OCI-LY3 (cell line): ENCODE measurements at regions not wholly inside any gene's neighbourhood (a gene's known extent, or its start where the extent isn't known, plus 50 kb on each side); places are given as distances from the start of the nearest gene placed in this dataset.

ENCODE experiments used
- H2AFZ ChIP-seq: fragments of 200-600, 300-600 bp; shearing (Covaris generic); 2 replicates; pipeline ENCODE4 v1.6.0; 2014; ENCODE audit warnings: antibody characterized with exemption, low read depth, low read length
- H3K27ac ChIP-seq: fragments of 200-600, 300-600 bp; sonication (generic); 2 replicates; pipeline ENCODE4 v1.5.1; 2014; ENCODE audit warnings: mild to moderate bottlenecking, low read length, moderate library complexity, mixed read lengths
- H3K27me3 ChIP-seq: fragments of 200-600, 300-600 bp; sonication (generic); 2 replicates; pipeline ENCODE4 v1.6.1; 2014; ENCODE audit warnings: low read depth, low read length, mixed read lengths
- H3K36me3 ChIP-seq: fragments of 200-600, 300-600 bp; sonication (generic); replicated peaks from 2 replicates; pipeline ENCODE3; 2014; ENCODE audit warnings: low read depth, low read length, mixed read lengths
- H3K4me1 ChIP-seq: fragments of 300-600, 200-600 bp; sonication (generic); 2 replicates; pipeline ENCODE4 v1.6.1; 2014; ENCODE audit warnings: low read length, mixed read lengths
- H3K4me2 ChIP-seq: fragments of 200-600, 300-600 bp; sonication (generic); 2 replicates; pipeline ENCODE4 v1.6.1; 2014; ENCODE audit warnings: low read length, mixed read lengths
- H3K4me3 ChIP-seq: fragments of 300-600, 200-600 bp; sonication (generic); 2 replicates; pipeline ENCODE4 v1.5.1; 2014; ENCODE audit warnings: antibody characterized with exemption, mild to moderate bottlenecking, low read length, moderate library complexity
- H3K79me2 ChIP-seq: fragments of 300-600, 200-600 bp; shearing (Covaris generic); 2 replicates; pipeline ENCODE4 v1.6.1; 2014; ENCODE audit warnings: mild to moderate bottlenecking, low read length, mixed read lengths
- H3K9ac ChIP-seq: fragments of 300-600, 200-600 bp; shearing (Covaris generic); 2 replicates; pipeline ENCODE4 v1.6.0; 2014; ENCODE audit warnings: mild to moderate bottlenecking, low read length, moderate library complexity
- H3K9me3 ChIP-seq: fragments of 200-600, 300-600 bp; shearing (Covaris generic); 2 replicates; pipeline ENCODE4 v1.6.1; 2014; ENCODE audit warnings: low read length, mixed read lengths; ENCODE audit not compliant: insufficient read depth
- H4K20me1 ChIP-seq: fragments of 200-600, 300-600 bp; sonication (generic); 2 replicates; pipeline ENCODE4 v1.6.1; 2016; ENCODE audit warnings: low read length, mixed read lengths; ENCODE audit not compliant: insufficient read depth
- CTCF ChIP-seq: fragments of 200-600, 300-600 bp; sonication (generic); IDR thresholded peaks from 2 replicates; pipeline ENCODE4 v1.5.1; 2014; ENCODE audit warnings: antibody characterized with exemption, low read length, low read depth
- EZH2phosphoT487 ChIP-seq: fragments of 200-600 bp; shearing (Covaris generic); IDR thresholded peaks from 2 replicates; pipeline ENCODE4 v1.6.1; 2018; ENCODE audit warnings: antibody characterized with exemption, mixed run types, low read depth

- no peaks in the 10 kb centered on the region for H3K4me1 ChIP-seq
- no peak overlapping the region for H2AFZ ChIP-seq
- TF ChIP-seq CTCF (no peak), EZH2phosphoT487 (no peak)
- no peak overlapping the region for H3K4me3 ChIP-seq
- H3K79me2 ChIP-seq: no peaks in the 10 kb centered on the region
- H3K9me3 ChIP-seq: no peaks in the 10 kb centered on the region
- H4K20me1 ChIP-seq: no peaks in the 10 kb centered on the region; the same call in 1 of the 2 replicates
- H3K36me3 ChIP-seq: no peaks in the 10 kb centered on the region
- H3K4me2 ChIP-seq: no peak overlapping the region
- H3K27ac ChIP-seq: no peak overlapping the region
- H3K27me3 ChIP-seq: peaks cover 16% of the 10 kb centered on the region
- no peak overlapping the region for H3K9ac ChIP-seq
These were observed 528.8 kb downstream of the SHQ1 start for GRCh38 chr3:72319194-72320094.

- Histone ChIP-seq H2AFZ (no peak overlapping the region), H3K4me1 (no peaks in the 10 kb centered on the region), H3K36me3 (no peaks in the 10 kb centered on the region), H3K27me3 (peaks cover 20% of the 10 kb centered on the region), H3K9me3 (no peaks in the 10 kb centered on the region), H3K79me2 (no peaks in the 10 kb centered on the region), H3K4me3 (no peak overlapping the region), H3K9ac (no peak overlapping the region), H4K20me1 (no peaks in the 10 kb centered on the region; the same call in 1 of the 2 replicates), H3K27ac (no peak overlapping the region), H3K4me2 (no peak overlapping the region)
- TF ChIP-seq CTCF (no peak), EZH2phosphoT487 (no peak)
These were observed 529.6 kb downstream of the SHQ1 start for GRCh38 chr3:72318504-72319193.

- no peaks in the 10 kb centered on the region for H3K4me1 ChIP-seq
- H3K27me3 ChIP-seq: peaks cover 20% of the 10 kb centered on the region
- no peaks in the 10 kb centered on the region for H3K79me2 ChIP-seq
- H3K4me3 ChIP-seq: no peak overlapping the region
- no peaks in the 10 kb centered on the region for H3K9me3 ChIP-seq
- no peak overlapping the region for H2AFZ ChIP-seq
- no peak overlapping the region for H3K9ac ChIP-seq
- no peaks in the 10 kb centered on the region; the same call in 1 of the 2 replicates for H4K20me1 ChIP-seq
- H3K27ac ChIP-seq: no peak overlapping the region
- H3K4me2 ChIP-seq: no peak overlapping the region
- TF ChIP-seq CTCF (no peak), EZH2phosphoT487 (no peak)
- no peaks in the 10 kb centered on the region for H3K36me3 ChIP-seq
These were observed 530.8 kb downstream of the SHQ1 start for GRCh38 chr3:72317491-72317890.

GRCh38 chr3:72316501-72317279 is 531.6 kb downstream of the SHQ1 start:
- H3K9me3 ChIP-seq: no peaks in the 10 kb centered on the region
- H2AFZ ChIP-seq: no peak overlapping the region
- H3K79me2 ChIP-seq: no peaks in the 10 kb centered on the region
- H3K4me2 ChIP-seq: no peak overlapping the region
- no peak for TF ChIP-seq CTCF
- no peak for TF ChIP-seq EZH2phosphoT487
- H3K27me3 ChIP-seq: peaks cover 28% of the 10 kb centered on the region
- no peaks in the 10 kb centered on the region; the same call in 1 of the 2 replicates for H4K20me1 ChIP-seq
- no peaks in the 10 kb centered on the region for H3K4me1 ChIP-seq
- no peaks in the 10 kb centered on the region for H3K36me3 ChIP-seq
- H3K9ac ChIP-seq: no peak overlapping the region
- H3K4me3 ChIP-seq: no peak overlapping the region
- H3K27ac ChIP-seq: no peak overlapping the region
